Fibroblast of mammary gland (primary cell): ENCODE measurements at regions not wholly inside any gene's neighbourhood (a gene's known extent, or its start where the extent isn't known, plus 50 kb on each side); places are given as distances from the start of the nearest gene placed in this dataset.

Experiments
- DNase-seq: peaks from one replicate; pipeline ENCODE4 v3.0.0-alpha.2; 2010; ENCODE audit warnings: low read depth
- H3K4me3 ChIP-seq: 2 replicates; pipeline ENCODE4 v1.5.1; 2011; ENCODE audit warnings: low read depth, mild to moderate bottlenecking, low read length, moderate library complexity; ENCODE audit not compliant: control insufficient read depth
- TF ChIP-seq, protein P1 (sequence below): conservative IDR thresholded peaks from 2 replicates; pipeline ENCODE4 v1.5.1; 2011; ENCODE audit warnings: low read depth, low read length, inconsistent platforms; ENCODE audit not compliant: control insufficient read depth, insufficient read depth

DNA sequence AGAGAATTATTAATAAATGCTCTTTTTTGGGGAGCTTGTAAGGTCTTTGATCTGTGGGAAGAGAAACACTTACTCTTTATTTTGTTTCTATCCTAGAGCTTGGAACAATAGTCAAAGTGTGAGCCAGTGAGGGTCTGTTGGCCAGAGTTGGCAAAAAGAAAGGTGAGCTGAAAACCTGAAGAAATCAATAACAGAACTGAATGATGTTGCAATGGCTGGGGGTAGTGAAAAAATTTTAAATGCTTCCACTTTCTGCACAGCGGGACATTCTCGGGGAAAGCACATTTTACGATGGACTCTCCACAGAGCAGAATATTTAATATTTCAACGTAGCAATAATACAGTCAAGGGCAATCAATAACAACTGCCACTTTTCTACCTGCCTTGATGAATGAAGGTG is 78.9 kb downstream of the SKA1 start:
- TF ChIP-seq, protein P1, sequence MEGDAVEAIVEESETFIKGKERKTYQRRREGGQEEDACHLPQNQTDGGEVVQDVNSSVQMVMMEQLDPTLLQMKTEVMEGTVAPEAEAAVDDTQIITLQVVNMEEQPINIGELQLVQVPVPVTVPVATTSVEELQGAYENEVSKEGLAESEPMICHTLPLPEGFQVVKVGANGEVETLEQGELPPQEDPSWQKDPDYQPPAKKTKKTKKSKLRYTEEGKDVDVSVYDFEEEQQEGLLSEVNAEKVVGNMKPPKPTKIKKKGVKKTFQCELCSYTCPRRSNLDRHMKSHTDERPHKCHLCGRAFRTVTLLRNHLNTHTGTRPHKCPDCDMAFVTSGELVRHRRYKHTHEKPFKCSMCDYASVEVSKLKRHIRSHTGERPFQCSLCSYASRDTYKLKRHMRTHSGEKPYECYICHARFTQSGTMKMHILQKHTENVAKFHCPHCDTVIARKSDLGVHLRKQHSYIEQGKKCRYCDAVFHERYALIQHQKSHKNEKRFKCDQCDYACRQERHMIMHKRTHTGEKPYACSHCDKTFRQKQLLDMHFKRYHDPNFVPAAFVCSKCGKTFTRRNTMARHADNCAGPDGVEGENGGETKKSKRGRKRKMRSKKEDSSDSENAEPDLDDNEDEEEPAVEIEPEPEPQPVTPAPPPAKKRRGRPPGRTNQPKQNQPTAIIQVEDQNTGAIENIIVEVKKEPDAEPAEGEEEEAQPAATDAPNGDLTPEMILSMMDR: no peak
- H3K4me3 ChIP-seq: no peak overlapping the region

DNA sequence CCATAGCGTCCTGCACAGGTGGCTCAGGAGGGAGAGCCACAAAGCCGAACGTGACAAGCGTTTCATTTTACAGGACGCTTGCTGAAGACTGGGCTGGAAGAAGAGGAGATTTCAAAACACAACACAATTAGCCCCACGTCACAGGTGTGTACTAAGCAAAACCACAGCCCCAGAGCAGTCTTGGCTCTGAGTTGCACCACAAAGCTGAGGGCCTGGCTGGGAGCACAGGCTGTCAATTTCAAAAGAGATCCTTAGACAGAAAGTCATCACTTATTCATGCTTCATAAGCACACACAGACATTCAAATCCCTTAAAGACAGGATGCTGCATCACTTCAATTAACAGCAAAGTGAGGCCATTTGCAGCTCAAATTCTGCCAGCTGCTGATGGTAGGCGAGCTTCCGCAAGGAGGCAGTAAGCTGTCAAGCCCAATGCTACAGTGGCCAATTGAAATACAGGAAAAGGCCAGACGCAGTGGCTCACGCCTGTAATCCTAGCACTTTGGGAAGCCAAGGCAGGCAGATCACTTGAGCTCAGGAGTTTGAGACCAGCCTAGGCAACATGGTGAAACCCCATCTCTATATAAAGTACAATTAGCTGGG is 79.6 kb downstream of the SKA1 start:
- TF ChIP-seq, protein P1: no peak
- DNase-seq: no peak
- H3K4me3 ChIP-seq: no peak overlapping the region

More for the DNA sequence above, 78.9 kb downstream of the SKA1 start:
- no peak for DNase-seq

DNA sequence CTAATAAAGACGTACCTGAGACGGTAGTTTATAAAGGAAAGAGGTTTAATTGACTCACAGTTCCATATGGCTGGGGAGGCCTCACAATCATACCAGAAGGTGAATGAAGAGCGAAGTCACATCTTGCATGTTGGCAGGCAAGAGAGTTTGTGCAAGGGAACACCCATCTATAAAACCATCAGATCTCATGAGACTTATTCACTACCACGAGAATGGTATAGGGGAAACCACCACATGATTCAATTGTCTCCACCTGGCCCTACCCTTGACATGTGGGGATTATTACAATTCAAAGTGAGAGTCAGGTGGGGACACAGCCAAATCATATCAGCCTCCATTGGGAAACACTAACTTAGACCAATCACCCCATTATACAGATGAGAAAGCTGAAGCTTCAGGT is 81.4 kb downstream of the SKA1 start:
- TF ChIP-seq, protein P1: no peak
- H3K4me3 ChIP-seq: no peak overlapping the region
- DNase-seq: no peak

DNA sequence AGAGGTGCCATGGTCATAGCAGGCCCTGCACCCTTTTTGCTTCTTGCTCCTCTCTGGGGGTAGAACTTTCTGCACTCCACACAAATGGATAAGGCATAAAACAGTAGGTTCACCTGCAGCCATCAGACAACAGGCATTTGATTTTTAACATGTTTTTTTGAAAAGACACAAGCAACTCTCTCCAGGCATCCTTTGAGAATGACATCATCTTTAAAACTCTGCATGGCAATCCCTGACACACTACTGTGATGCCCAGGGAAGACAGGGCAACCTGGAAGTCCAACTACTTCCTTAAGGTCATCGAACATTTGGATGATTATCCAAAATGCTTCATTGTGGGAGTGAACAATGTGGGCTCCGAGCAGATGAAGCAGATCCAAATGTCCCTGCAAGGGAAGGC is 82.8 kb downstream of the SKA1 start:
- no peak overlapping the region for H3K4me3 ChIP-seq
- DNase-seq: no peak
- TF ChIP-seq, protein P1: no peak

DNA sequence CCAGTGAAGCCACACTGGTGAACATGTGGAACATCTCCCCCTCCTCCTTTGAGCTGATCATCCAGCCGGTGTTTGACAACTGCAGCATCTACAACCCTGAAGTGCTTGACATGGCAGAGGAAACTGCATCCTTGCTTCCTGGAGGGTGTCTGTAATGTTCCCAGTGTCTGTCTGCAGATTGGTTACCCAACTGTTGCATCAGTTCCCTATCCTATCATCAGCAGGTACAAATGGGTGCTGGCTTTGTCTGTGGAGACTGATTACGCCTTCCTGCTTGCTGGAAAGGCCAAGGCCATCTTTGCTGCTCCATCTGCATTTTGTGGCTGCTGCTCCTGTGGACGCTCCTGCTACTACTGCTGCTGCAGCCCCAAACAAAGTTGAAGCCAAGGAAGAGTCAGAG is 83.5 kb downstream of the SKA1 start:
- TF ChIP-seq, protein P1: no peak
- no peak for DNase-seq
- H3K4me3 ChIP-seq: no peak overlapping the region

DNA sequence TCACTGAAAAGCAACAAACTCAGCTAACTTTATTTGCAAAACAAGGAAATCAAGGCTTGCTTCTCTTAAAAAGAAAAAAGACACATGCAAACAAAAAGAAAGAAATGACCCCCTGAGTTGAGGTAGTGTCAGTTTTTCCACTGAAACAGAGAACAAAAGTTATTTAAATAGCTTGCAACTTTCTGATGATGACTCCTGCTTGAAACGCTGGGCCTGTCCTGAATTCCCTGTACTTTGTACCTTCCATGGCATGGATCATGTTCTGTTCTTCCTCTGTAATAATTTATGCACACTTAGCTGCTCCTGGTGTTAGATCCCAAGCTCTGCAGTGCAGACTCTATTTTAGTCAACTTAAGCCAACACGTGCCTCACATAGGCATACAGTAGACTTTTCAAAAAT is 84.0 kb downstream of the SKA1 start:
- TF ChIP-seq, protein P1: no peak
- H3K4me3 ChIP-seq: no peak overlapping the region
- no peak for DNase-seq

DNA sequence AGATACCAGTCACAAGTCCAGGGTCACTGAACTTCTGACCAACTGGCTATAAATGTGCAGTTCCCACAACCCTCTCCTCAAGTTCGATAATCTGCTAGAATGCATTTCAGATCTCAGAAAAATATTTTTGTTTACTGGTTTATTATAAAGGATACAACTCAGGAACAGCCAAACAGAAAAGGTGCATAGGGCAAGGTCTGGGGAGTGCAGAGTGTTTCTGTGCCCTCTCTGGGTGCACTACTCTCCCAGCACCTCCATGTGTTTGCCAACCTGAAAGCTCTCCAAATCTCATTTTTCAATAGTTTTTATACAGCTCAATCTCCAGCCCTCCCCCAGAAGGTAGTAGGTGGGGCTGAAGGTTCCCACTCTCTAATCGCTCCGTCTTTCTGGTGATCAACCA is 85.2 kb downstream of the SKA1 start:
- no peak overlapping the region for H3K4me3 ChIP-seq
- no peak for DNase-seq
- TF ChIP-seq, protein P1: no peak
